NCI-H1092 (cell line): ENCODE measurements at regions not wholly inside any gene's neighbourhood (a gene's known extent, or its start where the extent isn't known, plus 50 kb on each side); places are given as distances from the start of the nearest gene placed in this dataset.

Source experiments
- DNase-seq: peaks from one replicate; lab custom pipeline; 2025; lab: John Stamatoyannopoulos, UW

DNA sequence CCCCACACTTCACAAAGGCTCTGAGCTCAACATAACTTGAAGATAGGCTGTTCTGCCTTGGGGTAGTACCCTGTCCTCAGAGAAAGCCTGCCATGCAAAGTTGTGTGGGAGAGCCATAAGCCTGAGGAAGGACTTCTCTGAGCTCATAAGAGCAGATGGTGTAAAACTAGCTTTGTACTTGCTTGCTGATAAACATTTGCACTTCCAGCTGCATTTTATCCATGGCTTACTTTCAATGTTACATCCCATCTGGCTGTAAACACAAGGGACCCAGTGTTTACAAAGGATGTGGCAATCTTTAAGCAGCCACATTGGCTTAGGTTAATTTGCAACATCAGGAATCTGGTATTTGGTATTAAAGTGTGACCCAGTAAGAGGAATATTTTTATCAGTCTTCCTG is 258.1 kb downstream of the IPO8 start:
- no peak for DNase-seq

DNA sequence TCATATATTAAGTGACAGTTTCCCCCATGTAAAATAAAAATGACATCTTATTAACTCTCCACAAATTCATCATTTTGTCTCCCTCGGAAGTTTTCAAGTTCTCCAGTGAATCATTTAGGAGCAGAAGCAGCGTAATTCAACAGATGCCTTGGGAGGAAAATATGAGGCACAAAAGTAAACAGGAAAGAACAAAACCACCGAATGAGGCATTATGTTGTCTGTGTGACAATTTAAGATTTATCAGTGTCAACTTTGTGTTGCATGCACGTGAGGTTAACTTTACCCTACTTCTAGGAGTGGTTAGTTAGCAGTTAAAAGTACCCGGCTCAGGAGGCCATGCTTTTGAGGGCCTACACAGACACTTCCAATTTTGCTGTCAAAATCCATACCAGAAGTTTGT is 258.6 kb downstream of the IPO8 start:
- DNase-seq, result no peak

GRCh38 chr12:30428098-30428497 is 267.6 kb downstream of the IPO8 start:
- no peak for DNase-seq

GRCh38 chr12:30427555-30427954 is 268.1 kb downstream of the IPO8 start:
- no peak for DNase-seq

DNA sequence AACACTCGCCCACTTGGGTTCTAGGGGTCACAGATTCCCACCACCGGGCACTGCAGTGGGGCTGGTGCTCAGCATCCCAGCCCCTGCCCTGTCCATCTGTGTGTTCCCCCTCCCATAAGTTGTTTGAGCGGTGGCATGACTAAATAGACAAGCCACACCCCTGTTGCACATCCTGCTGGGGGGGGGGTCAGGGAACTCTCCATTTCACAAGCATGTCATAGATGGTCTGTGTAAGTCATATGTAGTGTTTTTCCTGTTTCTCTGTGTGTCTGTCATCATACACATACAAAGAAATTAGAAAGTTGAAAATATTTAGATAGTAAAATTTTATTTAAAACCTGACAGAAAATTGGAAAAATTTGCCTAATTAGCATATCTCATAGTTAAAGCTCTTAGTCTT is 270.2 kb downstream of the IPO8 start:
- DNase-seq, result no peak

- no peak for DNase-seq
These were observed 272.3 kb downstream of the IPO8 start for GRCh38 chr12:30423330-30423729.

- no peak for DNase-seq
These were observed 272.8 kb downstream of the IPO8 start for GRCh38 chr12:30422844-30423243.

DNA sequence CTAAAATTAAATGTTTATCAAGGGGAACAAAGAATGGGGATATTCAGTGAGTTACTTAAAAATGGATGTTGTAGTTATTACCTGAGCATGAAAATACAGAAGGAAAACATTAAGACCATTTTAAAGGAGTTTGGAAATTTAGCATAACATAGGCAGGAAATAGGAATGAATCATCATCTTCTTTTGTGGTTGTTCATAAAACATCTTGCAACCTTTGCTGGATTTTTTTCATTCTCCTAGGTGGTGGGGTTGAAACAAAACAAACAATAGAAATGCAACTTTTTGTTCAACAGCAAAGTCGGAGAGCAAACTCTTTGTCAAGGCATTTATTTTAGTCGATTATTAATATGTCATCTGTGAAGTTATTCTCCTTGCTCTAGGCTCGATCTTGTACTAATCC is 275.1 kb downstream of the IPO8 start:
- DNase-seq, result no peak

- DNase-seq, result no peak
These were observed 277.9 kb downstream of the IPO8 start for GRCh38 chr12:30417697-30418231.

DNA sequence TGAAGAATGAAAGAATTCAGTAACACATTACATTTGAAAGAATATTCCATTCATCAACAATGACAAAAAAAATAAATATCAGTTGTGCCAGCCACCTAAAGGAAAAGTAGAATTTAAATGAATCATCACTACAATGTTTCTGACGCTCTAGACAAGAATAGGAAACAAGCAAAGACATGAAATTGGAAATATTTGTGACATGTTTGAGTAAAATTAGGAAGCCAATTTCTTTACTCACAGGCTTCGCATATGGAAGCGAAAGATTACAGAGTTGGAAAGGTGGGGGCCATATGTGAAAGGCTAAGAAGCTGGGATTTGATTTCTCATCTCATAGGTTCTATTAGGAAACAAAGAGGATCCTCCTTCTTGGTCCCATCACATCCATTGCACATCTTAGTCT is 279.0 kb downstream of the IPO8 start:
- DNase-seq, result no peak

DNA sequence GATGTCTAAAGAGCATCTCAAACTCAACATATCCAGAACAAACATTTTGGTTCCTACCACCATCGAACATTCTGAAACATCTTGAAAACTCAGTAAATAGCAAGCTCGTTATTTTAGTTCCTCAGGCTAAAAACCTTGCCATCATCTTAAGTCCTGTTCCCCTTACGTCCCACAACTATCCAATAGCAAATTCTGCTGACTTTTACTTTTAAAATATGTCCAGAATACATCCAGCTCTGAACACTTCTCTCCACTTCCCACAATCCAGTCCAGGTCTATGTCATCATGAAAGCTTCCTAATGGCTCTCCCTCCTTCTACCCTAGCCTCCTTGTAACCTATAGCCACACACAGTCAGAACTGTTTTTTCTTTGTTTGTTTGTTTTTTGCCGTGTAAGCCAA is 279.9 kb downstream of the IPO8 start:
- no peak for DNase-seq

DNA sequence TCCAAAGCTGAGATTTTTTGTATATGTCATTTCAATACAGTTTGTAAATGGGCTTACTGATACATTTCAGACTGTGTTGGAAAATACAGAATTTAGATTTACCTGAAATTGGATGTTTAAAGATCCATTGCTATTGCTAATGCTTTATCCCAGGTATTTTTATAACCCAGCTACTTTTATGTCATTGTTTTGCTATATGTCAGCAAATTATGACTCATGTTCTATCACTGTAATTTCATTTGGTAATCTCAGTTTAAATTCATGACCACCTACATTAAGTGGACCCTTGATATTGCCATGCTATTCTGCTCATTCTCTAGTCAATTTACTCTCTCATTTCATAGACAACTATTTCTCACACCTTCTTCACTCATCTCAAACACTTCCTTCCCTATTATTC is 281.2 kb downstream of the IPO8 start:
- DNase-seq, result no peak

DNA sequence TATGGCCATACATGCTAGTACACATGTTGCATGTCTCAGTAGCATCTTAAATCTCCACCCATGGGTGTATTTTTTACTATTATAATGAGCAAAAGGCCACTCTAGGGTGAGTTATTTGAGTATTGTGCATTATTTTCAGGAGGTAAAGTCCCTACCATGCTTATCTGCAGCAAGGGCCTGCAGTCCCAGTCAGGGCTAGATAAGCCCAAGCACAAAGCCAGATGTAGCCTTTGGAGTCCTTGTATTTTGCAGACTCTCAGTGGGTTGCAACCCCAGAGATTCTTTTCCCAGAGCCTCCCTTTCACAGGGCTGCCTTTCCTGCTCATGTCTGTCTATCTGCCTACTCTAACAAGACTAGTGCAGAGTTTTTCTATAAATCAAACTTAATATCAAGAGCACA is 295.3 kb downstream of the IPO8 start:
- no peak for DNase-seq

GRCh38 chr12:30399859-30400258 is 295.8 kb downstream of the IPO8 start:
- DNase-seq, result no peak

DNA sequence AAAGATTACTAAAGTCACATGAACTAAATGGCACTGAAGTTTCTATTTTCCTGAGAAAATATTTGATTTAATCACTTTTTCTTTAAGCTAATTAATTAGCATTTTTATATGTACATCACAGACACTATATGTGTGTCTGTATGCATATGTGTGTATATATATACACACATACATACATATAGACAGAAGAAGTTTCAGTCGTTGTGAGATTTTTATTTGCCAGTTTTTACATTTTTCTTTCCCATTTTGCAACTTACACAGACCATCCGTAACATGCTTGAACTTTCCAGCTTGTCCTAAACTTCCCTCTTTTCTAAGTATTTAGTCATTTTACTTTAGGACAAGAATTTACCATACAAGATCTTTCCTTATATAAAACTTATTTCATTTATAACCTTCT is 299.1 kb downstream of the IPO8 start:
- no peak for DNase-seq

DNA sequence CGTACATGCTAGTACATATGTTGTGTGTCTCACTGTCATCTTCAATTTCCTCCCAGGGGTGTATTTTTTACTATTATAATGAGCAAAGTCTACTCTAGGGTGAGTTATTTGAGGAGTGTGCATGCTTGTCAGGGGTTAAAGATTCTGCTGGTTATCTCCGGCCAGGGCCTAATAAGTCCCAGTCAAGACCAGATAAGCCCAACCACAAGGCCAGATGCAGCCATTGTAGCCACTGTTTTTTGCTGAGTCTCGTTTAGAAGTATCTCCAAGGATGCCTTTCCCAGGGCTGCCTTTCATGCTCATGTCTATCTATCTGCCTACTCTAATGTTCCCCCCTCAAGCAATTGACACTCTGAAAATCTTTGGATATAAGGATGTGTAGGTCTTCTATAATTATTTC is 300.5 kb downstream of the IPO8 start:
- no peak for DNase-seq

DNA sequence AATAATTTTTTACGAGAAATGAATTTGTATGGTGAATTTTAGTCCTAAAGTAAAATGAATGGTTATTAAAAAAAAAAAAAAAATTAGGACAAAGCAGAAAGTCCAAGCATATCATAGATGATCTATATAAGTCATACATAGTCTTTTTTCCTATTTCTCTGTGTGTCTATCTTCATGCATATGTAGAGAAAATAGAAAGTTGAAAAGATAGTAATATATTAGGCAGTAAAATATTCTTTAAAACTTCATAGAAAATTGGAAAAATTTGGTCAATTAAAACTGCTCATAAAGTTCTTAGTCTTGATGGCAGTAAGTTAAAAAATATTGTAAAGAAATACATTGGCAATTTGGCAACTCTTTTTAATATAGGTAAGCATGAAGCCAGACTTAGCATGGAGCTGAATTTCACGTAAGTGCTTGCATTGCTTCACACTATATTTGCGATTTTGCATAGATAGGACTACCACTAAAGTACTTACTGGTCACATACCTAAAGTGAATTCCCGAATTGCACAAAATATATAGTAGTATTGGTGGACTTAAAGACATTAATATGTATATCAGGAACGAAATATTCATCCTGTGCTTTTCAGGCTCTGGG is 303.8 kb downstream of the IPO8 start:
- no peak for DNase-seq

DNA sequence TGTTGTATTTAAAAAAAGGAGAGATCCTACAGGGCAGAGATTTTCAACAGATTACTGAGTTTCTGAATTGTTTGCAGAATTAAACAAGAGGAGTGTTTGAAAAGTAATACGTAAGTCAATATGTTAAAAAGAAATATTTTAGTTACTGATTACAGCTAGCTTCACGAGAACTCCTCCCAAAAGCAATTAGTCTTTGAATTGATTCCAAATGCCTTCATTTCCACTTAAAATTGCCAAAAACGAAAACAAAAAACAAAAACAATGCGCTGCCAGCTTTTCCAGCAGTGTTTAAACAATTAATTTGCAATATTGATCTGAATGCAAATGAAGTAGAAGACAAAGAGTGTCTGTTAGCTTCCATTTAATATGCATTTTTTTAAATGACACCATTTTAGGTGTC is 310.0 kb downstream of the IPO8 start:
- DNase-seq, result no peak

- no peak for DNase-seq
These were observed 310.7 kb downstream of the IPO8 start for GRCh38 chr12:30384976-30385375.

DNA sequence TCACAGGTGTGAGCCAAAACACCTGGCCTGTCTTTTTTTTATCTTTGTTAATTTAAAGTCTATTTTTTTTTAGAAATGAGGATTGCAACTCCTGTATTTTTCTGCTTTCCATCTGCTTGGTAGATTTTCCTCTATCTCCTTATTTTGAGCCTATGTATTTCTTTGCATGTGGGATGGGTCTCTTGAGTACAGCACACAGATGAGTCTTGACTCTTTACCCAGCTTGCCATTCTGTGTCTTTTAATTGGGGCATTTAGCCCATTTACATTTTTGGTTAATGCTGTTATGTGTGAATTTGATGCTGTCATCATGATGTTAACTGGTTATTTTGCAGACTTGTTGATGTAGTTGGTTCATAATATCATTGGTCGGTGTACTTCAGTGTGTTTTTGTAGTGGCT is 317.4 kb downstream of the IPO8 start:
- no peak for DNase-seq

- no peak for DNase-seq
These were observed 330.8 kb downstream of the IPO8 start for GRCh38 chr12:30364822-30365221.

DNA sequence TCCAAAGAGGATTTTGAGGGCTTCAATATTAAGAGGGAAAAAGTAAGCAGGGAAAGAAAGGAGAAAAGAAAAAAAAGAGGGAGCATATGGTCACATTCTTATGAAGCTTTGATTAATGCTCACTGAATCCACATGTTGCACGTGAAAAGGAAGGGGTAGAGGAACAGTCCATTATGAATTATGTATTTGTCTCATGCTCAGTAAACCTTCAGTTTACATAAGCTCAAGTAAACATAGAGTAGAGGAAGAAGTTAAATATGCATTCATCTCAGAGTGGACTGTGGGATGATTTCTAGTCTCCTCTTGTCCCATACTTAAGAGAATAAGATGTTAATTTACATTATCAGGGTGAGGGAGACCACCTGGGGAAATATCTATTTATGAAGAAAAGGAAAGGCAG is 334.5 kb downstream of the IPO8 start:
- DNase-seq, result no peak

DNA sequence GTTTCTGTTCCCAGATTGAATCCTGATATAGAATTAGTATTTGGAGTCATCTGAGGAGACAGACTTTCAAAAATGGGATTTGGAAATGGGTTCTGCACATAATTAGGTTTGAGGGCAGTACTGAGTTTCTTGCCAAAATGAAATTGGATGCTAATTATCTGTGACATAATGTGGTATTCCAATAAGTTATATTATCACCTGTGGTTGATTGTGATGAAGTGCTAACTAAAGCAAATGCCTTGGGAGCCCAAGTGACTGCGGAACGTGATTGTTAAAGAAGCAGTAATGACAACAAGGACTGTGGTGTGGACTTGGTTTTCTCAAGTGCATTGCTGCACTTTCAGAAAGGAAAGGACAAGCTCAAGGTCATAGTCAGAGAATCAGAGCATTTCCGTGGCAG is 337.0 kb downstream of the IPO8 start:
- DNase-seq, result no peak

- no peak for DNase-seq
These were observed 337.7 kb downstream of the IPO8 start for GRCh38 chr12:30357766-30358490.
